Neuronal stem cell (in vitro differentiated cells): ENCODE measurements at regions not wholly inside any gene's neighbourhood (a gene's known extent, or its start where the extent isn't known, plus 50 kb on each side); places are given as distances from the start of the nearest gene placed in this dataset.
A peak's percentile ranks its signal among the peaks of the same experiment; 100 is the strongest.

Experiments used
- DNase-seq: peaks from one replicate; pipeline ENCODE4 v3.0.0-alpha.2; 2013; ENCODE audit warnings: low spot score
- H2AFZ ChIP-seq: one replicate; pipeline ENCODE4 v1.6.1; 2013; ENCODE audit warnings: mild to moderate bottlenecking, low read length, inconsistent platforms
- H2AK5ac ChIP-seq: 2 replicates; pipeline ENCODE4 v1.6.1; 2013; ENCODE audit warnings: low read depth, mild to moderate bottlenecking, inconsistent platforms, low read length, moderate library complexity, mixed read lengths
- H2BK120ac ChIP-seq: 2 replicates; pipeline ENCODE4 v1.6.1; 2013; ENCODE audit warnings: low read depth, mild to moderate bottlenecking, inconsistent platforms, low read length, moderate library complexity, mixed read lengths
- H2BK12ac ChIP-seq: one replicate; pipeline ENCODE4 v1.6.1; 2013; ENCODE audit warnings: low read length, inconsistent platforms
- H2BK15ac ChIP-seq: 2 replicates; pipeline ENCODE4 v1.6.1; 2013; ENCODE audit warnings: mild to moderate bottlenecking, low read length, inconsistent platforms, mixed read lengths
- H2BK5ac ChIP-seq: one replicate; pipeline ENCODE4 v1.6.1; 2013; ENCODE audit warnings: inconsistent platforms, mild to moderate bottlenecking, low read length, moderate library complexity
- H3K14ac ChIP-seq: one replicate; pipeline ENCODE4 v1.6.1; 2013; ENCODE audit warnings: low read length, inconsistent platforms
- H3K18ac ChIP-seq: 2 replicates; pipeline ENCODE4 v1.6.1; 2013; ENCODE audit warnings: low read length, inconsistent platforms
- H3K23ac ChIP-seq: 2 replicates; pipeline ENCODE4 v1.6.1; 2013; ENCODE audit warnings: low read depth, mild to moderate bottlenecking, mixed read lengths, low read length, inconsistent platforms; ENCODE audit not compliant: poor library complexity
- H3K27ac ChIP-seq: replicated peaks from 3 replicates; pipeline ENCODE4 v1.5.1; 2013; ENCODE audit warnings: low read length, inconsistent platforms
- H3K27me3 ChIP-seq, 3 experiments: 2 replicates each; pipeline ENCODE4 v1.6.1; 2013; ENCODE audit warnings: low read length in 3 of 3, mild to moderate bottlenecking in 2 of 3, inconsistent platforms in 1 of 3, low read depth in 1 of 3, mixed read lengths in 1 of 3, moderate library complexity in 1 of 3; ENCODE audit not compliant: control insufficient read depth in 3 of 3, insufficient read depth in 3 of 3
- H3K36me3 ChIP-seq, 2 donors: replicated peaks in 1 of 2; 2 replicates each; pipeline ENCODE4 v1.6.1; 2013; ENCODE audit warnings: low read length in 2 of 2; ENCODE audit not compliant: control insufficient read depth in 2 of 2, insufficient read depth in 2 of 2
- H3K4ac ChIP-seq: 2 replicates; pipeline ENCODE4 v1.6.1; 2013; ENCODE audit warnings: inconsistent platforms, mild to moderate bottlenecking, low read length, moderate library complexity
- H3K4me1 ChIP-seq, 2 donors: 1 replicate in 1 of 2; 2 replicates in 1 of 2; pipeline ENCODE4 v1.6.1; 2013; ENCODE audit warnings: low read length in 2 of 2, low read depth in 1 of 2; ENCODE audit not compliant: control insufficient read depth in 2 of 2, insufficient read depth in 1 of 2
- H3K4me2 ChIP-seq: one replicate; pipeline ENCODE4 v1.6.1; 2013; ENCODE audit warnings: mild to moderate bottlenecking, low read length, inconsistent platforms; ENCODE audit not compliant: insufficient read depth, poor library complexity, severe bottlenecking
- H3K4me3 ChIP-seq, 2 donors: 2 replicates each; pipeline ENCODE4 v1.5.1; 2013; ENCODE audit warnings: low read length in 2 of 2, mild to moderate bottlenecking in 2 of 2, inconsistent platforms in 1 of 2, moderate library complexity in 1 of 2
- H3K79me1 ChIP-seq: one replicate; pipeline ENCODE4 v1.6.1; 2013; ENCODE audit warnings: low read depth, mild to moderate bottlenecking, inconsistent platforms, low read length, moderate library complexity
- H3K9ac ChIP-seq: one replicate; pipeline ENCODE4 v1.6.1; 2013; ENCODE audit warnings: mild to moderate bottlenecking, low read depth, low read length, inconsistent platforms; ENCODE audit not compliant: poor library complexity
- H3K9me3 ChIP-seq, 2 donors: replicated peaks in 1 of 2; 2 replicates each; pipeline versions ENCODE3 to v1.6.1; 2013; ENCODE audit warnings: low read length in 2 of 2, mild to moderate bottlenecking in 2 of 2, inconsistent platforms in 1 of 2, low read depth in 1 of 2, mixed read lengths in 1 of 2, moderate library complexity in 1 of 2; ENCODE audit not compliant: control insufficient read depth in 2 of 2, insufficient read depth in 1 of 2
- H4K8ac ChIP-seq: one replicate; pipeline ENCODE4 v1.6.1; 2013; ENCODE audit warnings: low read depth, mild to moderate bottlenecking, inconsistent platforms, low read length, moderate library complexity
- H4K91ac ChIP-seq: one replicate; pipeline ENCODE4 v1.6.1; 2013; ENCODE audit warnings: low read length, low read depth, mild to moderate bottlenecking, inconsistent platforms; ENCODE audit not compliant: poor library complexity
- WGBS, 2 donors: extraction: QIAGEN DNeasy Blood & Tissue Kit; methylation state at CpG; one replicate each; pipeline ENCODE4 v1.1.7; 2013; ENCODE audit warnings: missing lambda C conversion rate in 2 of 2, mixed read lengths in 1 of 2; ENCODE audit not compliant: insufficient read length in 2 of 2, insufficient replicate concordance in 1 of 2; ENCODE audit errors: extremely low coverage in 2 of 2; 5-methylcytosine and 5-hydroxymethylcytosine counted together

DNA sequence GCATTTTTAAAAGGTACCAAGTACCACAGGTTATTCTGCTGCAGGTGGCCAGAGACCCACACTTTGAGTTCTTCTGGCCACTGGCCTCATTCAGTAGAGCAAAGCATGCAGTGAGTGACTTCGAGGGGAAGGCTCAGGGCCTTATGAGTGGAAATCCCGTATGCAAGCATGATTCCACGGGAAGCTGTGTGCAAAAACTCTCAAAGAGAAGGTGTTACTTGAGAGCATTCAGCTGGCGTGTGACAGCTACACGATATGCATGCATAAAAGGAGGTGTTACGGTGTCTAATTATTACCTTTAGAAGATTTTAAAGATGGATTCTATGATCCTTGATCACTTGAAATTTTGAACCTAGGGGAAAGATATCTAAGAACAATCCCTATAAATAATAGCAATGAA, 160.3 kb downstream of the ENC1 start:
- Histone ChIP-seq H3K36me3 (no peaks in the 10 kb centered on the region), H2BK15ac (no peak overlapping the region), H3K18ac (no peak overlapping the region), H3K27ac (no peak overlapping the region), H3K23ac (no peak overlapping the region), H3K4me1 (peaks cover 2 to 22% of the 10 kb centered on the region in 2 donors), H3K4me3 (no peak overlapping the region), H2BK120ac (no peak overlapping the region), H2BK12ac (no peak overlapping the region), H3K9me3 (no peaks in the 10 kb centered on the region), H2BK5ac (no peak overlapping the region), H3K9ac (no peak overlapping the region), H3K27me3 (no peaks in the 10 kb centered on the region), H2AK5ac (peak overlapping the region; percentile 5), H4K8ac (no peak overlapping the region), H3K14ac (no peak overlapping the region), H3K4me2 (no peak overlapping the region), H3K4ac (no peak overlapping the region), H4K91ac (no peak overlapping the region), H3K79me1 (no peaks in the 10 kb centered on the region), H2AFZ (no peak overlapping the region)
- DNase-seq: no peak
- WGBS, 2 donors: no CpG with 5 or more reads among the region's 6 CpGs

DNA sequence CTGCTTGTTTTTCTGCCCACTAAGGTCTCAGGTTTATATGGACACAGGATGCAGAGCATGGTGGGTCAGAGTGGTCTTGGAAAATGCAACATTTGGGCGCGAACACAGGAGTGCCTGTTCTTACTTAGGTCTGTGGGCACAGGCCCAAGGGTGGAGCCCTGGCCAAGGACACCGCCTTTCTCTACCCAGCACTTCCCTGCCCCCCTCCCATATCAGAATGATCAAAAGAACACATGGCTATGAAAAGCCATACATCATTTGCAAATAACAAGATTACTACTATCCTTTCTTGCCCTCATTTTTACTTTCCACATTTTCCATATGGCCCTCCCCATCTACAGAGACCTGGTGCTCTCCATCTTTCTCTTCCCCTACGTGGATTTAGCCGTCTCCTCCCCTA, 162.2 kb downstream of the ENC1 start:
- WGBS, 2 donors: no CpG with 5 or more reads among the region's 5 CpGs
- no peaks in the 10 kb centered on the region for H3K79me1 ChIP-seq
- no peak overlapping the region for H3K4me2 ChIP-seq
- no peak overlapping the region for H4K8ac ChIP-seq
- H3K18ac ChIP-seq: no peak overlapping the region
- no peak overlapping the region for H3K9ac ChIP-seq
- no peak overlapping the region for H2BK12ac ChIP-seq
- peak overlapping the region; percentile 35 for H2BK15ac ChIP-seq
- no peak overlapping the region for H3K4me3 ChIP-seq
- H3K36me3 ChIP-seq: no peaks in the 10 kb centered on the region
- no peak overlapping the region for H3K4ac ChIP-seq
- H2AFZ ChIP-seq: no peak overlapping the region
- H3K27me3 ChIP-seq: no peaks in the 10 kb centered on the region
- no peak overlapping the region for H3K27ac ChIP-seq
- H3K4me1 ChIP-seq: peaks cover 0 to 20% of the 10 kb centered on the region in 2 donors
- no peak overlapping the region for H3K14ac ChIP-seq
- DNase-seq: no peak
- no peak overlapping the region for H2BK120ac ChIP-seq
- H2BK5ac ChIP-seq: no peak overlapping the region
- no peak overlapping the region for H3K23ac ChIP-seq
- no peak overlapping the region for H2AK5ac ChIP-seq
- H4K91ac ChIP-seq: no peak overlapping the region
- H3K9me3 ChIP-seq: no peaks in the 10 kb centered on the region

DNA sequence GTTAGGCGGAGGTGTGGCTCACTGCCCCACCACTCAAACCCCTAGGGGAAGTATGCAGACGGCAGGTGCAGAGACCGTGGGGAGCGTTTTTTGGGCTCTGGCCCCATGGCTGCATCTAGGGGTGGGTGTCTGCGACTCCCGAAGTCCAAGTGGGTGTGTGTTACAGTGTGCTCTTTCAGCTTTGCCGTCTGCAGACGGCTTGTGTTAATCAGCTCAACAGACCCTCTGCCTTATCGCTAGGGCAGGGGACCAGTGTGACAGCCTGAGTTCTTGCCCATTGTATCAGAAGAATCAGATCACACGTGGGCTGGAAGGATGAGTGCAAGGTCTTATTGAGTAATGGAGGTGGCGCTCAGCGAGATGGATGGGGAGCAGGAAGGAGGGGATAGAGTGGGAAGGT, 162.8 kb downstream of the ENC1 start:
- Histone ChIP-seq H3K4me2 (no peak overlapping the region), H3K9ac (no peak overlapping the region), H2BK12ac (no peak overlapping the region), H2AFZ (no peak overlapping the region), H4K8ac (no peak overlapping the region), H3K27ac (no peak overlapping the region), H3K4me1 (peaks cover 0 to 15% of the 10 kb centered on the region in 2 donors), H2BK15ac (peak overlapping the region; percentile 35), H2AK5ac (no peak overlapping the region), H4K91ac (no peak overlapping the region), H2BK5ac (no peak overlapping the region), H3K27me3 (peaks cover 0 to under 1% (median 0%) of the 10 kb centered on the region in 3 experiments), H3K36me3 (peaks cover 0 to under 1% of the 10 kb centered on the region in 2 donors), H3K4ac (no peak overlapping the region), H3K4me3 (no peak overlapping the region), H3K79me1 (no peaks in the 10 kb centered on the region), H3K14ac (no peak overlapping the region), H2BK120ac (no peak overlapping the region), H3K9me3 (no peaks in the 10 kb centered on the region), H3K18ac (no peak overlapping the region), H3K23ac (no peak overlapping the region)
- DNase-seq: no peak
- WGBS, 2 donors: no CpG with 5 or more reads among the region's 12 CpGs

DNA sequence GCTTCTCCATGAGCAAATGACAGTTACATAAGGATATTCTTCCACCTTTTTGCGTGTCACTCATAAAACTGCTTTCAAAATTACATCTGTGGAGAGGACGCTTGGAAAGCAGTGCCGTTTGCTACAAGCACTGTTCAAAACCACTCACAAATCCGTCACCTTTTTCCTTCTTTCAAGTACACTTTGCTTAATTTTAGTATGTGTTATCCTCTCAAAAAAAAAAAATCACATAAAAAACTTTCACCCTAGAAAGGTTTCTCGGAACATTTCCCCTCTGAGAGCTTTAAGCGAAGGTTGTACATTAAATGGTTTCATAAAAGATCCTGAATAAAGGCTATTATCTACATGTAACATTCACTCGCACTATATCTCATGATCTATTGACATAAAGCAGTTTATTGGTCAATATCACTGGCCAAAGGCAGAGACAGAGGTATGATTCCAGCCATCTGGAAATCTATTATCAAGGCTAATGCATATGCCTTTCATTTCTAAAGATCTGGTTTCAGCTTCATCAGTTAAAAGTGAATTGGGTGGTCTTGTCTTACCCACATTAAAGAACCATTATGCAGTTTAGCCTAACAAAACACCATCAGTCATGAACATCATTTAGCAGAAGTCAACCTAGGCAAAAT, 163.6 kb downstream of the ENC1 start:
- Histone ChIP-seq H3K36me3 (peaks cover 0 to 2% of the 10 kb centered on the region in 2 donors), H3K4me3 (no peak overlapping the region), H3K4ac (no peak overlapping the region), H3K27me3 (peaks cover 0 to 2% (median 0%) of the 10 kb centered on the region in 3 experiments), H2AFZ (peak overlapping the region; percentile 43), H2BK120ac (no peak overlapping the region), H2BK12ac (no peak overlapping the region), H3K14ac (no peak overlapping the region), H2BK15ac (no peak overlapping the region), H4K8ac (no peak overlapping the region), H4K91ac (no peak overlapping the region), H3K4me1 (peaks cover 0 to 10% of the 10 kb centered on the region in 2 donors), H3K18ac (no peak overlapping the region), H3K79me1 (no peaks in the 10 kb centered on the region), H3K9ac (no peak overlapping the region), H3K9me3 (no peaks in the 10 kb centered on the region), H3K4me2 (no peak overlapping the region), H3K23ac (no peak overlapping the region), H2AK5ac (no peak overlapping the region), H3K27ac (no peak overlapping the region), H2BK5ac (no peak overlapping the region)
- no CpG with 5 or more reads among the region's 7 CpGs for WGBS, 2 donors
- no peak for DNase-seq
